ENCODE measurements at regions not wholly inside any gene's neighbourhood (a gene's known extent, or its start where the extent isn't known, plus 50 kb on each side); places are given as distances from the start of the nearest gene placed in this dataset.

GRCh38 chr13:59340581-59340980 lies 823.1 kb downstream of the DIAPH3 start:
- DNase-seq = no peak

GRCh38 chr13:59342400-59342799 lies 821.3 kb downstream of the DIAPH3 start:
- DNase-seq = no peak

- no peak for DNase-seq
These were observed 820.6 kb downstream of the DIAPH3 start for GRCh38 chr13:59343132-59343531.

GRCh38 chr13:59343993-59344822 lies 819.5 kb downstream of the DIAPH3 start:
- DNase-seq = no peak

- no peak for DNase-seq
These were observed 818.4 kb downstream of the DIAPH3 start for GRCh38 chr13:59345311-59345710.

- no peak for DNase-seq
These were observed 816.6 kb downstream of the DIAPH3 start for GRCh38 chr13:59346999-59347723.

GRCh38 chr13:59348617-59349016 lies 815.1 kb downstream of the DIAPH3 start:
- DNase-seq = no peak

GRCh38 chr13:59352600-59352999 lies 811.1 kb downstream of the DIAPH3 start:
- no peak for DNase-seq

GRCh38 chr13:59354665-59355369 lies 808.9 kb downstream of the DIAPH3 start:
- DNase-seq = no peak

GRCh38 chr13:59356607-59357006 lies 807.1 kb downstream of the DIAPH3 start:
- no peak for DNase-seq

GRCh38 chr13:59358014-59358413 lies 805.7 kb downstream of the DIAPH3 start:
- DNase-seq = no peak

- no peak for DNase-seq
These were observed 803.6 kb downstream of the DIAPH3 start for GRCh38 chr13:59360108-59360507.

- DNase-seq = no peak
These were observed 802.8 kb downstream of the DIAPH3 start for GRCh38 chr13:59360916-59361315.

- no peak for DNase-seq
These were observed 800.4 kb downstream of the DIAPH3 start for GRCh38 chr13:59363313-59363712.

GRCh38 chr13:59363947-59364346 lies 799.8 kb downstream of the DIAPH3 start:
- DNase-seq = no peak

GRCh38 chr13:59364641-59365085 lies 799.1 kb downstream of the DIAPH3 start:
- DNase-seq = no peak

- DNase-seq = no peak
These were observed 796.3 kb downstream of the DIAPH3 start for GRCh38 chr13:59367467-59367866.

GRCh38 chr13:59367904-59368303 lies 795.8 kb downstream of the DIAPH3 start:
- DNase-seq = no peak

- no peak for DNase-seq
These were observed 795.0 kb downstream of the DIAPH3 start for GRCh38 chr13:59368693-59369092.

GRCh38 chr13:59371229-59371628 lies 792.5 kb downstream of the DIAPH3 start:
- DNase-seq = no peak

- no peak for DNase-seq
These were observed 790.4 kb downstream of the DIAPH3 start for GRCh38 chr13:59373341-59373740.

- DNase-seq = no peak
These were observed 789.0 kb downstream of the DIAPH3 start for GRCh38 chr13:59374691-59375090.

GRCh38 chr13:59384154-59384553 lies 779.6 kb downstream of the DIAPH3 start:
- DNase-seq = no peak

- no peak for DNase-seq
These were observed 772.0 kb downstream of the DIAPH3 start for GRCh38 chr13:59391696-59392095.
